ENCODE measurements at regions not wholly inside any gene's neighbourhood (a gene's known extent, or its start where the extent isn't known, plus 50 kb on each side); places are given as distances from the start of the nearest gene placed in this dataset.

DNA sequence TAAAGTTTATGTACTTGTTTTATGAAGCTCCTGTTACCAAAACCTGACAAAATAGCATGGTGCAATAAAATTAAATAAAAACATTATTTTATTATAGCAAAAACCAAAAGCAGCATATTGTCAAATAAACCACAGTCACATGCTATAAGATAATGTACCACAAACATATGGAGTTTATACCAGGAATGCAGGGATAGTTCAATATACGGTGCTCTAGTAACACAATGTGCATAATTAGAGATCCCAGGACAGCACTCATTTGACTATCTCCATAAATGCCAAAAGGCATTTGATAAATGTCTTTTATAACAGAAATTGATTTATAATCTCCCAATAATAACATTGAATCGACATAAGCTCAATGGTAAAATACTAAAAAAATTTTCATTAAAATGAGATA, 402.0 kb downstream of the RND3 start:
- no peaks in the 10 kb centered on the region for H3K4me1 ChIP-seq
- H3K27ac ChIP-seq = no peak overlapping the region
- 95 to 97% methylated on average over 2 of the region's 2 CpGs for WGBS, 2 donors
- TF ChIP-seq POLR2A (IDR thresholded peaks at IDR 0.05) = no peak
- TF ChIP-seq, protein P1, sequence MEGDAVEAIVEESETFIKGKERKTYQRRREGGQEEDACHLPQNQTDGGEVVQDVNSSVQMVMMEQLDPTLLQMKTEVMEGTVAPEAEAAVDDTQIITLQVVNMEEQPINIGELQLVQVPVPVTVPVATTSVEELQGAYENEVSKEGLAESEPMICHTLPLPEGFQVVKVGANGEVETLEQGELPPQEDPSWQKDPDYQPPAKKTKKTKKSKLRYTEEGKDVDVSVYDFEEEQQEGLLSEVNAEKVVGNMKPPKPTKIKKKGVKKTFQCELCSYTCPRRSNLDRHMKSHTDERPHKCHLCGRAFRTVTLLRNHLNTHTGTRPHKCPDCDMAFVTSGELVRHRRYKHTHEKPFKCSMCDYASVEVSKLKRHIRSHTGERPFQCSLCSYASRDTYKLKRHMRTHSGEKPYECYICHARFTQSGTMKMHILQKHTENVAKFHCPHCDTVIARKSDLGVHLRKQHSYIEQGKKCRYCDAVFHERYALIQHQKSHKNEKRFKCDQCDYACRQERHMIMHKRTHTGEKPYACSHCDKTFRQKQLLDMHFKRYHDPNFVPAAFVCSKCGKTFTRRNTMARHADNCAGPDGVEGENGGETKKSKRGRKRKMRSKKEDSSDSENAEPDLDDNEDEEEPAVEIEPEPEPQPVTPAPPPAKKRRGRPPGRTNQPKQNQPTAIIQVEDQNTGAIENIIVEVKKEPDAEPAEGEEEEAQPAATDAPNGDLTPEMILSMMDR (IDR thresholded peaks at IDR 0.05) = no peak
- no peaks in the 10 kb centered on the region for H3K36me3 ChIP-seq (ENCODE audit: low read depth, missing control alignments)
- H3K9me3 ChIP-seq = no peaks in the 10 kb centered on the region
- H3K4me3 ChIP-seq = no peak overlapping the region
- H3K27me3 ChIP-seq = no peaks in the 10 kb centered on the region
- DNase-seq = no peak
- intact Hi-C loops (cut with DNase I; ENCODE audit: low total_unique reads) = no loop called here

- Histone ChIP-seq H3K36me3 (ENCODE audit: low read depth, missing control alignments) (no peaks in the 10 kb centered on the region), H3K9me3 (no peaks in the 10 kb centered on the region), H3K27ac (no peak overlapping the region), H3K4me3 (no peak overlapping the region), H3K4me1 (no peaks in the 10 kb centered on the region), H3K27me3 (no peaks in the 10 kb centered on the region)
- DNase-seq = no peak
- no peak for TF ChIP-seq POLR2A (IDR thresholded peaks at IDR 0.05)
- TF ChIP-seq, protein P1 (IDR thresholded peaks at IDR 0.05) = no peak
- intact Hi-C loops (cut with DNase I; ENCODE audit: low total_unique reads) = no loop called here
- 65 to 72% methylated on average over 4 of the region's 4 CpGs for WGBS, 2 donors
Observed at GRCh38 chr2:150081775-150082481, 405.5 kb downstream of the RND3 start.

DNA sequence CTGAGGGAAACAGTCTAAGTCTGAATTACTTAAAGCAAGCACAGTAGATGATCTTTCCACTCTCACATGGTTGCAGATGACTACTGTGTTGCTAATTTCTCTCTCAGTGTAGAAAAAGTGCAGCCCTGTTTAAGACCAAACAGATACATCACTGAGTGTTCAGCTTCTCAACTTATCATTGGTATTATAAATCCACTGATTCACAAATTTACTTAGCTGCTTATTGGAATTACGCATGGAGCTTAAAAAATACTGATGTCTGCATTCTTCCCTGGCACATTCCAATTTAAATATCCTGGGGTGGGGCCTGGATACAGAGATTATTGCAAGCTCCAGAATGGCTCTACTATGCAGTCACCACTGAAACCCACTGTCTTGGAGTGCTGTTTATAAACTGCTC, 411.2 kb downstream of the RND3 start:
- H3K27me3 ChIP-seq = no peaks in the 10 kb centered on the region
- H3K36me3 ChIP-seq (ENCODE audit: low read depth, missing control alignments) = no peaks in the 10 kb centered on the region
- H3K4me3 ChIP-seq = no peak overlapping the region
- H3K9me3 ChIP-seq = no peaks in the 10 kb centered on the region
- no peaks in the 10 kb centered on the region for H3K4me1 ChIP-seq
- H3K27ac ChIP-seq = no peak overlapping the region
- no peak for DNase-seq
- intact Hi-C loops (cut with DNase I; ENCODE audit: low total_unique reads) = no loop called here
- TF ChIP-seq, protein P1 (IDR thresholded peaks at IDR 0.05) = no peak
- no peak for TF ChIP-seq POLR2A (IDR thresholded peaks at IDR 0.05)
- 66 to 82% methylated on average over 1 of the region's 1 CpG for WGBS, 2 donors

DNA sequence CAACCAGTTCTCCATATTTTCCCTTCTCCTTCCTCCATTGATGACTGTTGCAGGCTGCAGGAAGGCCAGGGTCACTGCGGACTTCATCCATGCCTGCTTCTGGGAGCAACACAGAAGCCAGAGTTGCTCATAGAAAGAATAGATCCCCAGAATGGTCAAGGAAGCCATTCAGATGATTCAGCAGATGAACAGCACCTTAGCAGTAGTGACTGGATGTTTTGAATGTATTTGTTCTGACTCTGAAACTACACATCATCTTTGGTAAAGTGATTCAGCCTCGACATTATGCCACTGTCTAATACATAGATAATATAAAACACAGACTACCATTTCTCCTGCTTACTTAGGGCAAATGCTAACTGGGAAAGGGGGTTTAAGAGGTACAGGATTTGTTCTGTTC, 411.6 kb downstream of the RND3 start:
- no peak for DNase-seq
- H3K9me3 ChIP-seq = no peaks in the 10 kb centered on the region
- H3K27ac ChIP-seq = no peak overlapping the region
- no peaks in the 10 kb centered on the region for H3K27me3 ChIP-seq
- H3K4me3 ChIP-seq = no peak overlapping the region
- WGBS, 2 donors = 80 to 86% methylated on average over 2 of the region's 2 CpGs
- H3K4me1 ChIP-seq = no peaks in the 10 kb centered on the region
- TF ChIP-seq POLR2A (IDR thresholded peaks at IDR 0.05) = no peak
- TF ChIP-seq, protein P1 (IDR thresholded peaks at IDR 0.05) = no peak
- H3K36me3 ChIP-seq (ENCODE audit: low read depth, missing control alignments) = no peaks in the 10 kb centered on the region
- intact Hi-C loops (cut with DNase I; ENCODE audit: low total_unique reads) = no loop called here

DNA sequence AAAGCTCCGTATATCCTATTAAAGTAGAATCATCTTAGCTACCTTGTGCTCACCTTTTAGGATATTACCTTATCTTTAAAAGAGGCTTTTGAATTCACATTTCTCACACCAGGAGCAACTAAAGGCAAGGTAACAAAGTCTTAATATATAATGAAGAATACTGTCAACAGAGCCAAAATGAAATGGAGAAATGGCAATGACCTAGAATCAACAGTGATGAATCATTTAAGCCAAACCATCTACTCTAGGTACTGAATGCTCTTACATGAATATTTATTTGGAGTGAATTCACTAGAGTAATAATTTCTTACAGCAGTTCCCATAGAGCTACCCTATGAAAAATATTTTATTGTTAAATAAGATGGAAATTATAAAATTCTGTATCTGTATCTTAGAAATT, 421.0 kb downstream of the RND3 start:
- Histone ChIP-seq H3K27me3 (no peaks in the 10 kb centered on the region), H3K36me3 (ENCODE audit: low read depth, missing control alignments) (no peaks in the 10 kb centered on the region), H3K27ac (no peak overlapping the region), H3K9me3 (no peaks in the 10 kb centered on the region), H3K4me3 (no peak overlapping the region), H3K4me1 (no peaks in the 10 kb centered on the region)
- no peak for TF ChIP-seq POLR2A (IDR thresholded peaks at IDR 0.05)
- DNase-seq = no peak
- WGBS, 2 donors = 89 to 94% methylated on average over 1 of the region's 1 CpG
- intact Hi-C loops (cut with DNase I; ENCODE audit: low total_unique reads) = no loop called here
